Stimulated activated CD4-positive, alpha-beta T cell treated with anti-CD3 and anti-CD28 coated beads, TNF-alpha, amount 100 ng/mL, for 1 hour (primary cell): ENCODE measurements at regions not wholly inside any gene's neighbourhood (a gene's known extent, or its start where the extent isn't known, plus 50 kb on each side); places are given as distances from the start of the nearest gene placed in this dataset.
"Not testable (repeated sequence)": the region's sequence is repeated elsewhere in the genome, so short reads cannot be mapped to it uniquely, and the experiment has no call there.

Experiments used
- DNase-seq, 3 donors: peaks; one replicate each; pipeline ENCODE4 v3.0.0-alpha.2; 2020; ENCODE audit warnings: low read depth in 3 of 3, low spot score in 1 of 3

- DNase-seq, result no peak
Observed at GRCh38 chr2:7427293-7428060, 510.3 kb downstream of the RNF144A start.

DNA sequence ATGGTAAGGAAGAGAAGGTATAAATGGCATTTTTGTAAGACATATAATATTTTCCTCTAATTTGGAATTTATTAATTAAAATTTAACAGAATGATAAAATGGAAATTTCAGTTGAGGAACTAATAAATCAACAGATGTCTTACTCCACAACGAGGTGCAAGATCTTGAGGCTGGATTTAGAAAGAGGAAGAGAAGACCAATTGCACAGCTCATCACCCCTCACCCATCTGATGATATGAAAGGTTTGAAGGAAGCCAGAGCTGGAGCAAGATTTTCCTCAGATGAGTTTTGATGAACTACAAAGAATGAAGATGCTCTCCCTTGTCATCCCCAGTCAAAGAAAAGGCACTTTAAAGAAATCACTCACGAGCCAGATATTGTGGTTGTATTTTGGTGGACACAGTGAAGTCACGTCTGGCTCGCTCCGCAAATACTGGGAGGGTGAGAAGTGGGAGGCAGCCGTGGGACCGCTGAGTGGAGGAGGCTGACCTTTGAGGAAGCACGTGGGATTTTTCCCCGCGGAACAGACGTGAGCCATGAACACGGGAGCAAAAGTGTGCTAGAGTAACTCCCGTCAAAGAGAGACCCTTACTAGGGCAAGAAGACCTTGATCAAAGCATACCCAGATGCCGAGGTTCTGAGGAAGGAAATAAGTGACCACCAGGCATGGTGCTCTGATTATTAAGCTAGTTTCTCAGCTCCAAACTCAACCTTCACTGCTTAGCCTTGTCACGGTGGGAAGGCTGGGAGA, 511.4 kb downstream of the RNF144A start:
- no peak for DNase-seq

DNA sequence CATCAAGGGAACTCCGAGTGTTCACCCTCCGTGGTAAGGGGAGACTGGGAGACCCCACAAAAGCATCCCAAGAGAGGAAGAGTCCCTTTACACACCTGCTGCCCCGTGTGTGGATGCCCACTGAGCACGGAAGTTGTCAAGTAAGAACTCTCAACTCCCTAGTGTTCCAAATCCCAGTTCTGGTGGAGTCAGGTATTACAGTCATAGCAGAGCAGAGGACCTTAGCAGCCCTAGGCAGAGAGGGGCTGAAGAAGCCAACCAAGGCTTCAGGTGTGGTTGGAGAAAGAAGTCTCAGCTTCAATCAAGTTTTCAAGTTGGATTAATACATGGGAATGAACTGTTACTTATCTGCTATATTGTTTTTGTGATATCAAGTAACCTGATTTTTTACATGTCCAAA, 512.5 kb downstream of the RNF144A start:
- DNase-seq, result no peak

- no peak for DNase-seq
Observed at GRCh38 chr2:7430421-7430868, 513.2 kb downstream of the RNF144A start.

DNA sequence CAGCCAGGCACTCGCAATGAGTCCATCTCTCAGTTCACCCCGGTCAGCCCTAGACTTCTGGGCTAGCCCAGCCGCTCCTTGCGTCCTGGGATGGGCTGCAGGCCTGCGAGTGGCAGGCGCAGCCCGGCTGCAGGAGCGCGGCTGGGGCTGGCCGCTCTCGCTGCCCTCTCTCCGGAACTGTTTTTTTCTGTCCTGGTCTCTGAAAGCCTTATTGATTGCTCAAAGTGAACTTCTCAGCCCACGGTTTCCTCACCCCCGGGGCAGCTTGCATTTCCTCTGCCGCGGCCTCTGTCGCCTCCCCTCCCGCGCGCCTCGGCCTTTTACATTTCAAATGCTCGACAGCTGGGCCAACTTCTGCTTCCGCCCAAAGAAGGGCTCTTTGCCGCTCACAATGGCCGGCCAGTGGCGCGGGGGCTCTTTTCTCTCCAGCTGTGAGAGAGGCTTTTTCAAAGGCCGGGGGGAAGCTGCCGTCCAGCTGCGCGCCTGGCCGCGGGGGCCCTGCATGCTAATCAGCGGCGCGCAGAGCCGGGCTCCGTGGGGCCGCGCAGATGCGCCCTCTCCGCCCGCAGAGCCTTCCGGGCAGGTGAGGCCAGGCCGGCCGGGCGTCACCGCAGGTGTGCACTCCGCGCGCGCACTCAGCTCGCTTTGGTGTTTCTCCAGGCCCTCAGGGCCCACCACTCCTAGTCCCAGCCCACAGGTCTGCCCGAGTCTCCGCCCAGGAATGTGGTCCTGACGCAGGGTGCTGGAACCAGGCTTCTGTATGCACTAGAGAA, 513.8 kb downstream of the RNF144A start:
- DNase-seq, result no peak

DNA sequence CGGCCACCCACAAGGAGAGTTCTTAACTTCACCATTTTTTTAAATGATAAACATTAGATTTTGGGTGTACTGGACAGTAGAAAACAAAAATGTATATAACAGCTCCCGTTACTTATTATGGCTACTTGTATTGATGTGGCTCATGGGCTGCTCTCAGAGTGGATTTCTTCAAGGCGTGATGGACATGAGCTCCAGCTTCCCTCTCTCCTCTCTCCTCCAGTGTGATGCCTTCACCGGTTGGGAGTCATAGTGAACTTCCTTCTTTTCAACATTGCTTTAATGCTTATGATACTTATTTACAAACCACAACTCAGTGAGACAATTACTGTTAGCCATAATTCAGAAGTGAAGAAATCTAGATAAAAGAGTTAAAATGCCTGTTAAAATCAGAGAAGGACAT, 515.2 kb downstream of the RNF144A start:
- DNase-seq, result no peak

GRCh38 chr2:7436096-7436906, 519.1 kb downstream of the RNF144A start:
- no peak for DNase-seq

GRCh38 chr2:7437141-7437540, 519.9 kb downstream of the RNF144A start:
- DNase-seq, result no peak

DNA sequence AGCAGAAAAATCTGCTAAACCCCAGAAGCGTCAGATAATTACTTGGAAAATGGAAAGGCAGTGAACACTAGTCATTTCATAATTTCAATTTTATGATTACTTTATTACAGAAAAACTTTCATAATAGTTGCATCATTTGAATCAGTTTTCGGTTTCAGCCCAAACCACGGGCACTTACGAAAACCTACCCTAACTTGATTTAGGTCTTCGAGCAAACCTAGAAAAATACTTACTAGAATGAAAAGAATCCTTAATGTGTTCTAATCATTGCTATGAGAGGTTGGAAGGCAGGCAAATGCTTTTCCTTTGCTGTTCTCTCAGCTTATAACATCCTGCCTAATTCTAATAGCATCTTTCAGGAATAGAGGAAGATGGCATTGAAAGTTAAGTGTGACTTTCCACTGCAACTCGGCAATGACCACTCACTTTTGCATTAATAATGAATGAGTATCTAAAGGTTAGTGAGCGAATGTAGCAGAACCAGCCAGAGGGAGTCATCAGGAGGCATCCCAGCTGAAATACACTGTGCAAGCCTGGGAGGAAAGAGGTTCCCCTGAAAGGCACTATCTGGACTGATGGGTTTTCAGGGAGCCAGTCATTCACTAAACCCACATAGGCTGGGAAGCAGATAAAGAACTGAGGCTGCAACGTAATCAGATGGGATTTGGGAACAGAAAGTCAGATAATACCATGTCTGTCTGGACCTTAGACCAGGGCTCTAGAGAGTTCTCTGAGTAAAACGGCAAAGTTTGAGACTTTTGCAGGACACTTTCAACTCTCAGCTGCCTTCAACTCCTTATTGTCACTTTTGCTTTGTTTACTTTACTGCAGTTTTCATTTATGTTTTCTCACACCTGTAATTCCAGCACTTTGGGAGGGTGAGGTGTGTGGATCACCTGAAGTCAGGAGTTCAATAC, 520.8 kb downstream of the RNF144A start:
- no peak for DNase-seq

DNA sequence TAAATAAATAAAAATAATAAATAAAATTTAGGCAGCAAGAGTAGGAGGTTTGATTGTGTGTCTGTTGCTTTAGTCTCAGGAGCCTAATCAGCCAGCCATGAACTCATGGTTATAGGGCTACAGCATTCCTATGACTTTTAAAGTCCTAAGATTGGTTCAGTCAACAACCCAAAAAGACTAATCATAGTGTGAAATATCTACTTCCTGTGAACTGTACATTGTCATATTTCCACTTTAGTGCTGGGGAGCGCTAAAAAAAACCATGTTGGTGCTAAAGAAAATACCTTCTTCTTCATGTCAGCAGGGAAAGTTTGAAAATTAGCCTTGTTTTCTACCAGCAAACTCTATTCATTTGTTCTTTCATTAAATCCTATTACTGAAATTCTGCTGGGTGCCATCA, 521.6 kb downstream of the RNF144A start:
- no peak for DNase-seq

DNA sequence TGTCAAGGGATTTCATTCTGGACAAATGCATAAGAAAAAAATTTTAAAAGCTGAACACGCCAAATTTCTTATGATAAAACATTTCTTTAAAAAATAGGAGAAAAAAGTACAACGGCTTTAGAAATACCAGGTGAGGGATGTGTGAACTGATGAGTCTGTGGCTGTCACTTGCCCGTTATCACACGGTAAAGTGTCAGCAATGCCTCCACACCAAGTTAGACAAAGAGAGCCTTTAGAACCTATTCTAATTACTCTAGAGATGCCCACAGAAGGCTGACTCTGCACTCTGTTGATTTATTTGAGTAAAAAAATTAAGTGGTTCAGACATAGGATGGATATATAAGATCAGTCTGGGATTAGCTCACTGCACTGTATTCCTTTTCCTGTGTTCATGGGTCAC, 523.8 kb downstream of the RNF144A start:
- DNase-seq, result no peak

- DNase-seq, result not testable (repeated sequence)
Observed at GRCh38 chr2:7441841-7442240, 524.6 kb downstream of the RNF144A start.

- DNase-seq, result no peak
Observed at GRCh38 chr2:7444626-7445025, 527.4 kb downstream of the RNF144A start.

- DNase-seq, result no peak
Observed at GRCh38 chr2:7448578-7449264, 531.5 kb downstream of the RNF144A start.

GRCh38 chr2:7449298-7449697, 532.1 kb downstream of the RNF144A start:
- DNase-seq, result no peak

GRCh38 chr2:7450188-7450832, 533.1 kb downstream of the RNF144A start:
- DNase-seq, result no peak

DNA sequence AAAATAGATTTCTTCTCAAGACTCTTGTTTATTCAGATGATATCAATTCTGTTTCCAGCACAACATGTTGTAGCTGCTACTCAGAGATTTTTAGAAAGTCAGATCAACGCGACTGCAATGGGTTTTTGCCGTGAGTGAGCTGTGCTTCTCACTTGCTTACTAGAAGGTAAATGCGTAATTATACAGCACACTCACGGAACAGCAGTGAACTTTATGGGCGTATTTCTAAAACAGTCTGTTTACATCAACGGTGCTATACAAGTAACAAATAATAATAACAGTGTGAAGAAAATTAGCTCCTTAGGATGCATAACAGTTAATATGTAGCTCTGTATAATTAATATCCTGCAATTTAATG, 533.6 kb downstream of the RNF144A start:
- no peak for DNase-seq

DNA sequence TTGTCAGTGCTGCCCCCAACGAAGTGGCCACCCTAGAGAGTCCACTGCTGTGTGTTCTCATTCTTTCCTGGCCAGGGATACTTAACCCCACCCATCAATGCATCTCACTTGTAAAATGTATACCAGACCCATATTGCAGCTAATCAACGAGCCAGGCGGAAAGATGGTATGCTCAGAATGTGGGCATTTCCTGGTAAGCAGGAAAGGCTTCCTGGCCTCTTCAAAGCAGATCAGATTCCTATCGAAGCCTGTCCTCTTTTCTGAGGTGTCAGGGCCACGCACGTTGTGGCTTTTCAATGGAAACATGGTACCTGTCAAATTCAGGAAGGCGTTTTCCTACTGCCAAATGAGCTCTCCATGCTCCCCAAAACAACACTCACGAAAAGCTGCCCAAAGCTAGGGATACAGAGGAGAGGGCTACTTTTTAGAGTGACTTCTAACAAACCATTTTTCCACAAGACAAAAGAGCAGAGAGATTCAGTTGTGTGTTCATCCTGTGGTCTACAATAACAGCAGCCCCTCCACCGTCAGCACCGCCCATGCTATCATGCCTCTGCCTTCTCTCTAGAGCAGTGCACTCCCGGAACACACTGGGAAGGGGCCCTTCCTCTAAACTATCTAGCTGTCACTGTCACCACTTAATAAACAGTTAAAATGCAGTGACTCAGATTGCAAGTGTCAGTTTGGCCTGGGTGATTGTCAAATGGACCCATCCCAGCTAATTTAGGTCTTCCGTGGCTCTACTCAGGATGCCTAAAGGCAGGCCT, 535.1 kb downstream of the RNF144A start:
- DNase-seq, result no peak
